ENCODE measurements at regions not wholly inside any gene's neighbourhood (a gene's known extent, or its start where the extent isn't known, plus 50 kb on each side); places are given as distances from the start of the nearest gene placed in this dataset.

DNA sequence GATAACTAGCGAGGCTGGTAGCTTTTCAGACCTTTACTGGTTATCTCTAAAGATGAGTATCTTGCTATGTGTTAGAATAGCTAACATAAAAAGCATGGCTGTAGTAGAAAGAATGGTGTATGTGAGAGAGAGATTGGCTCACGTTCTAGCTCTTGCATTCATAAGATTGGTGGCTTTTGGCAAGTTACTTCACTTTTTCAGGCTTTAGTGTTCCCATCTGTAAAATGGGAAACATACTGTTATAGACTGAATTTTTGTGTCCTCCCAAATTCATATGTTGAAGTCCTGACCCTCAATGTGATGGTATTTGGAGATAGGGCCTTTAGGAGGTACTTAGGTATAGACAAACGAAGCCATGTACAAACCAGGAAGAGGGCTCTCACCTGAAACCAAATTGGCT, 302.4 kb upstream of the KLF4 start:
- Histone ChIP-seq H4K20me1 (ENCODE audit: control insufficient read depth, insufficient read depth, low read depth, low read length) (no peaks in the 10 kb centered on the region), H3K36me3 (ENCODE audit: control insufficient read depth, low read length) (no peaks in the 10 kb centered on the region), H3K9me3 (ENCODE audit: control insufficient read depth, insufficient read depth, low read length) (no peaks in the 10 kb centered on the region), H3K79me2 (ENCODE audit: control insufficient read depth, low read length) (no peaks in the 10 kb centered on the region), H3K27me3 (ENCODE audit: control insufficient read depth, low read length) (no peaks in the 10 kb centered on the region), H3K27ac (ENCODE audit: low read depth, low read length) (no peak overlapping the region), H3K4me1 (ENCODE audit: control insufficient read depth, low read length) (no peaks in the 10 kb centered on the region), H3F3A (ENCODE audit: control insufficient read depth, insufficient read depth) (no peaks in the 10 kb centered on the region), H3K9me2 (replicated peaks; ENCODE audit: control insufficient read depth, low read length) (no peaks in the 10 kb centered on the region), H3K4me3 (ENCODE audit: low read length) (no peak overlapping the region), H3K4me2 (ENCODE audit: low read length) (no peak overlapping the region)
- TF ChIP-seq, protein P1, sequence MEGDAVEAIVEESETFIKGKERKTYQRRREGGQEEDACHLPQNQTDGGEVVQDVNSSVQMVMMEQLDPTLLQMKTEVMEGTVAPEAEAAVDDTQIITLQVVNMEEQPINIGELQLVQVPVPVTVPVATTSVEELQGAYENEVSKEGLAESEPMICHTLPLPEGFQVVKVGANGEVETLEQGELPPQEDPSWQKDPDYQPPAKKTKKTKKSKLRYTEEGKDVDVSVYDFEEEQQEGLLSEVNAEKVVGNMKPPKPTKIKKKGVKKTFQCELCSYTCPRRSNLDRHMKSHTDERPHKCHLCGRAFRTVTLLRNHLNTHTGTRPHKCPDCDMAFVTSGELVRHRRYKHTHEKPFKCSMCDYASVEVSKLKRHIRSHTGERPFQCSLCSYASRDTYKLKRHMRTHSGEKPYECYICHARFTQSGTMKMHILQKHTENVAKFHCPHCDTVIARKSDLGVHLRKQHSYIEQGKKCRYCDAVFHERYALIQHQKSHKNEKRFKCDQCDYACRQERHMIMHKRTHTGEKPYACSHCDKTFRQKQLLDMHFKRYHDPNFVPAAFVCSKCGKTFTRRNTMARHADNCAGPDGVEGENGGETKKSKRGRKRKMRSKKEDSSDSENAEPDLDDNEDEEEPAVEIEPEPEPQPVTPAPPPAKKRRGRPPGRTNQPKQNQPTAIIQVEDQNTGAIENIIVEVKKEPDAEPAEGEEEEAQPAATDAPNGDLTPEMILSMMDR (IDR thresholded peaks at IDR 0.05; ENCODE audit: low read depth, low read length, poor library complexity, severe bottlenecking): no peak
- no peak for TF ChIP-seq EZH2phosphoT487 (IDR thresholded peaks at IDR 0.05; ENCODE audit: borderline replicate concordance, low read length)

DNA sequence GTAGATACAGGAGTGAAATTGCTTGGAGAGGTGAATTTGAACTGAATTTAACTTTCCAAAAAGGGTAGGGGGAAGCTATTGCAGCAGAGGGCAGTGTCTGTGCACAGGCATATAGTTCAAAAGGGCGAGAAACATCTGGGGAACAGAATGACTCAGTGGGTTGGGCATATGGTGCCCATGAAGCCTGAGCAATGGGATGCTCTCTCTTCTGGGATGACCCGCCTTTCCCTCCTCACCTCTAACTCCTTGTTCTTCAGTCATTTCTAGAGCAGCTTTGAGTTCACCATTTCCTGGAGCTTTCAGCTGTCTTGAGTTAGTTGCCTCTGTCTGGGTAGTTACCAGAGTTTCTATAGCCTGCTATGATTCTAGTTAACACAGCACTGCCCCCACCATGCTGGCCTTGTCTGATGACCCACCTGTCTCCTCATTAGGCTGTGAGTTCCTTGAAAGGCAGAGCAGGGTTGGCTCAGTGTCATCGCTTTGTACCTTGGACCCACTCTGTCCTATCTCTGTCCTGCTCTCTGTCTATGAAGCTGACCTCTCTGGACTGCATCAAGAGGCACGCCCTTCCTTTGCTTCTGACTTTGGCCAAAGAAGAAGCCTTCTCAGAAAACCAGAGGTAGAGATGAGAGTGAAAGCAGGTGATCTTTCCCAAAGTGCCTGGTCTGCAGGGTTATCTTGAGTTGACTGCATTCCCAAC, 299.6 kb upstream of the KLF4 start:
- Histone ChIP-seq H3K27ac (ENCODE audit: low read depth, low read length) (no peak overlapping the region), H3K4me3 (ENCODE audit: low read length) (no peak overlapping the region), H3K79me2 (ENCODE audit: control insufficient read depth, low read length) (no peaks in the 10 kb centered on the region), H3F3A (ENCODE audit: control insufficient read depth, insufficient read depth) (no peaks in the 10 kb centered on the region), H3K27me3 (ENCODE audit: control insufficient read depth, low read length) (no peaks in the 10 kb centered on the region), H3K9me3 (ENCODE audit: control insufficient read depth, insufficient read depth, low read length) (no peaks in the 10 kb centered on the region), H3K4me1 (ENCODE audit: control insufficient read depth, low read length) (no peaks in the 10 kb centered on the region), H3K36me3 (ENCODE audit: control insufficient read depth, low read length) (no peaks in the 10 kb centered on the region), H4K20me1 (ENCODE audit: control insufficient read depth, insufficient read depth, low read depth, low read length) (no peaks in the 10 kb centered on the region), H3K4me2 (ENCODE audit: low read length) (no peak overlapping the region), H3K9me2 (replicated peaks; ENCODE audit: control insufficient read depth, low read length) (no peaks in the 10 kb centered on the region)
- TF ChIP-seq, protein P1 (IDR thresholded peaks at IDR 0.05; ENCODE audit: low read depth, low read length, poor library complexity, severe bottlenecking): no peak
- TF ChIP-seq EZH2phosphoT487 (IDR thresholded peaks at IDR 0.05; ENCODE audit: borderline replicate concordance, low read length): no peak

GRCh38 chr9:107786561-107786960, 297.0 kb upstream of the KLF4 start:
- Histone ChIP-seq H3K4me1 (ENCODE audit: control insufficient read depth, low read length) (no peaks in the 10 kb centered on the region), H3K9me3 (ENCODE audit: control insufficient read depth, insufficient read depth, low read length) (no peaks in the 10 kb centered on the region), H3K9me2 (replicated peaks; ENCODE audit: control insufficient read depth, low read length) (no peaks in the 10 kb centered on the region), H3K27ac (ENCODE audit: low read depth, low read length) (no peak overlapping the region), H3K36me3 (ENCODE audit: control insufficient read depth, low read length) (no peaks in the 10 kb centered on the region), H3K27me3 (ENCODE audit: control insufficient read depth, low read length) (no peaks in the 10 kb centered on the region), H4K20me1 (ENCODE audit: control insufficient read depth, insufficient read depth, low read depth, low read length) (no peaks in the 10 kb centered on the region), H3K79me2 (ENCODE audit: control insufficient read depth, low read length) (no peaks in the 10 kb centered on the region), H3F3A (ENCODE audit: control insufficient read depth, insufficient read depth) (no peaks in the 10 kb centered on the region), H3K4me3 (ENCODE audit: low read length) (no peak overlapping the region), H3K4me2 (ENCODE audit: low read length) (no peak overlapping the region)
- TF ChIP-seq, protein P1 (IDR thresholded peaks at IDR 0.05; ENCODE audit: low read depth, low read length, poor library complexity, severe bottlenecking): no peak
- TF ChIP-seq EZH2phosphoT487 (IDR thresholded peaks at IDR 0.05; ENCODE audit: borderline replicate concordance, low read length): no peak
